Effector CD8-positive, alpha-beta T cell (primary cell): ENCODE measurements at regions not wholly inside any gene's neighbourhood (a gene's known extent, or its start where the extent isn't known, plus 50 kb on each side); places are given as distances from the start of the nearest gene placed in this dataset.
"Not testable (repeated sequence)": the region's sequence is repeated elsewhere in the genome, so short reads cannot be mapped to it uniquely, and the experiment has no call there.

ENCODE experiments used
- DNase-seq: peaks from one replicate; lab custom pipeline; 2025; lab: John Stamatoyannopoulos, UW

DNA sequence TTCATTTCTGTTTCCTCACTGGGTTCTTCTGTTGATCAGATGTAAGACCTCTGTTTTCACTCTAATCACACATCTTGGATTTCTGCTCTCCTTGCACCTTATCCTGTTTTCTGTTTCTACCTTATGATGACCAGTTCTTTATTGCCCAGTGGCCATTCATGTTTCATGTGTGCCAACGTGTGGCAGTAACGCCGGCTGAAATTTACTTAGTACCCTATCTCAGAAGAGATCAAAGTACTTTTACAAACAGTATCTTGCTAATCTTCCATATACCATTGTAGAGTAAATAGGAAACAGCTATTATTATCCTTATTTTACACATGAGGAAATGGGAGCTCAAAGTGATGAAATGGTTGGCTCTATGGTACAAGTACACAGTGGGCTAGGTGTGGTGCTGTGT lies 74.0 kb downstream of the GATA3 start:
- no peak for DNase-seq

DNA sequence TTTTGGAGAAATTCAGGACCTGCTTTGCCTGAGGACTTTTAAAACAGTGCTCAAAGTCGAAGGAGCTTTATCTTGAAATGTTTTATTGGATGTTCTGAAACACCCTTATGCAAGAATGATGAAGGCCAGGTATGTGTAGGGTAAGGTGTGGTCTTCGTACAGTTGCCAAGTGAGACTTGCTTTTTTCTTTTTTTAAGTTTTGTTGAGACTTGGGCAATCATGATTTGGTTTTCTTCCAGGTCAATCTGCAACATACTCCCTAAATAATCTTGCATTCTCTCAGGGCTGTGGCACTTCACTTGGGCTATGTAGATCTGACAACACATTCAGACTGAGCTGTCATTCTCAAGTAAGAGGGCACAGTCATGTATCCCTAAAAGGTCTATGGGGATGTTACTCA lies 75.0 kb downstream of the GATA3 start:
- DNase-seq: no peak

GRCh38 chr10:8130973-8131911 lies 76.8 kb downstream of the GATA3 start:
- no peak for DNase-seq

DNA sequence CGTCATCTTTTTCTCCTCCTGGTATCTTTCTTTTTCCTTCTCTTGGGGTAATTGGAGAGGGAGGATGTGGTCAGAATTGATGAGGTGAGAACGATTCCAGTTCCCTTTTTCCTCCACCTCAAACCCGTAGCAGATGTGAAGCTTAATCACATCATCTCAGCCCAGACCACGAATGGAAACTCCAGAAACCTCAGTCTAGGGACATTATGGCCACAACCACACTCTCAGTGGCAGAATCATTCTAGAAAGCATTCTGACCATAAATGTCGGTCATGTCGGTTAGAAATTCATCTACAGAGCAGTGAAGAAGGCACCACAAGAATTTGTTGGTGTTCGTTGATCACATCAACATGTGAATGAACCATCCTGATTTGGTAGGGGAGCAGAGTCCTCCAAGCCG lies 78.7 kb downstream of the GATA3 start:
- DNase-seq: no peak

DNA sequence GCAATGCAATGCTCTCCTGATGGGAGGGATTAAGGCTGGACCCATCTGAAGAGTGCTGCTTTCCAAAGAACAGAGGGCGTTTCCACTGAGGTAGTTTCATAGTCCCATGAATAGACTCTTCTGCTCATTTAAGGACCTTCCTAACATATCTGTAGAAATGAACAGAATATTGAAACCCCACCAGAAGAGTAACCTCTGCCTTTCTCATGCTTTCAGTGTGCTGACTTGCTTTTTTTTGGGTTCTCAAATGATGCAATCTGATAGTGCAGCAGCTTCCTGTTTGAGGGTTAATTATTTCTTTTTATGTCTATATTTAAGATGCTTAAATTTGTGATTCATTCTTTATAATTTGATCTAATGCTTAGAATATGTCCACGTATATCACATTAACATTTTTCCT lies 82.2 kb downstream of the GATA3 start:
- DNase-seq: no peak

DNA sequence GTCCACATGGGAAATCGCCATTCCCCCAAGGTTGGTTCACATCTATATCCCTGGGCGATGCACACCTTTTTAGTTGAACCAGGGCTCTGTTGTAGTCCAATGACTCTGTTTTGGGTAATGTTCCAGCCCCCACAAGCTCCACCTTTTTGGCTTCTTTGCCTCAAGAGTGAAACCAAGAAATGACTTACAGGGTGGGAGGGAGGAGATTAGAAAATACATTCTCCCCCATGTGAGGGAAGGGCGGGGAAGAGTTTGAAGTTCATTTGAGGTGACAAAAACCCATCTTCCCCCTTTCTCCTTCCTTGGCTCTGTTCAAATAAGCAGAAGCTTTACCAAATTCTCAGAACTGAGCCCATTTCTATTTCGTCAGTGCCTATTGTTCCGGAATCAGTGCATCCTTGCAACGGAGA lies 82.8 kb downstream of the GATA3 start:
- no peak for DNase-seq

DNA sequence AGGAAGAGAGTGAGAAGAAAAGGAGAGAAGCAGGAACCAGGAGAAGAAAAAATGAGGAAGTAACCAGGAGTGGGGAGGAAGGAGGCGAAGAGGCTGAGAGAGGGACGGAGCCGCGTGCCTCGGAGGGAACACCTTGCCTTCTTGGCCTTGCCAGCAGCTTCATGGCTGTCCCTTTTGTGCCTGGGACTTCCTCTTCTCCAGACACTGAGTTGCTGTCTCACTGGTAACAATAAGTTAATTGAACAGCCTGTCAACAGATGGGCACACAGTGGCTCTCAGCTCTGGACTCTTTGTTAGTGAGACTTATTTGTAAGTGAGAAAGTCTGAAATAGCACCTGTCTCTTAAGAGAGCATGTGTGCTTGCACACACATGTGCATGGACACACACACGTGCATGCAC lies 83.2 kb downstream of the GATA3 start:
- no peak for DNase-seq

DNA sequence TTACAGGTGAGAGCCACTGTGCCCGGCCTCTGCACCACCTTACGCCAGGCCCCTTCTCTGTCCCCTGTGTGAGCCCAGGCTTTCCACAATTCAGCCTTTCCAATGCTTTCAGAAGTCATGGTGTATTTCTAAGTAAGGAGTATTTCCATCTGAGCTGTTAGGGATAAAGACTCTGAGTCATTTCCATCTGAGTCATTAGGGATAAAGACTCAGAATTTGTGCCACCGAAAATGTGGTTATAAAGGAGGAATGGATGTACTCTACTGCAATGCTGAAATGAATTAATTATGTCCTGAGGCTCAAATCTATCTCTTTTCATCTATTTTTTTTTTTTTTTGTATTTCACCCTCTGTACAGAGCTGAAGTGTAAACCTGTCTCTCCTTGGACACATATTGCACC lies 84.0 kb downstream of the GATA3 start:
- no peak for DNase-seq

- no peak for DNase-seq
Observed at GRCh38 chr10:8144496-8144895, 90.0 kb downstream of the GATA3 start.

DNA sequence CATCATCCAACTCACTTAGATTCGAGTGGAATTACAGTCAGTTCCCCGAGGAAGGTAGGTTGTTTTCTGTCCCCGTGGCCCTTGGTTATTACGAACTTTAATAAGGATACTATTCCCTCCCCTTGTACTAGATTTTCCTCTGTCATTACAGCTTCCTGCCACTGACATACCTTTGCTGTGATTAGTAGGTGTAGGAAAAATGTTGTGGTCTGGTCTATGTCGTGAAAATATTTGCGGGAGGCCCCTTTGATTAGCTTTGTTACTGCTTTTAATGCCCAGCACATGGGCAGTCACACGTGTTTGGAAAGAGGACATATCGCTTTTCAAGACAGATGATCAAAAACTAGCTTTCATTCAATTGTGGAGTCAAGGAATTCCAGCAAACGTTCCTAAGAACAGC lies 92.2 kb downstream of the GATA3 start:
- DNase-seq: no peak

DNA sequence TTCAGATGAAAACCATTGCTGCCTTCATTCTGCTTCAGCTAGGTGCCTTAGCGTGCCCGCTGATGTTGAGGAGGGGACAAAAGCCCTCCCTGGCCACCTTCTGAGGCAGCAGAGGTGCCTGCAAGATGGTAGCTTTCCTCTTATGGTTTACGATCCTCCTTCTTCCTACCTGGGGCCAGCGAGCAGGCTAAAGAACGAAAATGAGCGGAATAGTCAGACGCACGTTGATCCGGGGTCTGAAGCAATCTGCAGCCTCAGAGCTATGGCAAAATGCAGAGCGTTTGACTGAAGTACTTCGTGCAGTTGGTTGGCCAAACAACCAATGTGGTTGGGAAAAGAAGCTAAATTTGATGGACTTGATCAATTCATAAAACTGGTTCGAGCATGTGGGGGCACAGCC lies 95.5 kb downstream of the GATA3 start:
- DNase-seq: no peak

GRCh38 chr10:8150401-8150905 lies 96.0 kb downstream of the GATA3 start:
- no peak for DNase-seq

DNA sequence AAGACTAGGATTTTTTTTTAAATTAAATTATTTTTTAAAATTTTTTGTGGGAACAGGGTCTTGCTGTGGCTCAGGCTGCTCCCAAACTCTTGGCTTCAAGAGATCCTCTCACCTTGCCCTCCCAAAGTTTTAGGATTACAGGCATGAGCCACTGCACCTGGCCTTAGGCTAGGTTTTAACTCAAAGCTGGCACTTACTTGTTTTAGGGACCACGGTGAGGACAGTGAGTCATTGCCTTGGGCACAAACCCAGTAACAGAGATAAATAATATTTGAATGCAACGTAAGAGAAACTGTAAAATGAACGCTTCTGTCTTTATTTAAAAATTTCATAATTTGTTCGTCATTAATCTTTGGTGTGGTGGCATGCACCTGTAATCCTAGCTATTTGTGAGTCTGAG lies 96.6 kb downstream of the GATA3 start:
- no peak for DNase-seq

- no peak for DNase-seq
Observed at GRCh38 chr10:8156918-8157317, 102.4 kb downstream of the GATA3 start.

- DNase-seq: no peak
Observed at GRCh38 chr10:8158193-8159071, 103.9 kb downstream of the GATA3 start.

GRCh38 chr10:8159341-8160165 lies 105.1 kb downstream of the GATA3 start:
- no peak for DNase-seq

DNA sequence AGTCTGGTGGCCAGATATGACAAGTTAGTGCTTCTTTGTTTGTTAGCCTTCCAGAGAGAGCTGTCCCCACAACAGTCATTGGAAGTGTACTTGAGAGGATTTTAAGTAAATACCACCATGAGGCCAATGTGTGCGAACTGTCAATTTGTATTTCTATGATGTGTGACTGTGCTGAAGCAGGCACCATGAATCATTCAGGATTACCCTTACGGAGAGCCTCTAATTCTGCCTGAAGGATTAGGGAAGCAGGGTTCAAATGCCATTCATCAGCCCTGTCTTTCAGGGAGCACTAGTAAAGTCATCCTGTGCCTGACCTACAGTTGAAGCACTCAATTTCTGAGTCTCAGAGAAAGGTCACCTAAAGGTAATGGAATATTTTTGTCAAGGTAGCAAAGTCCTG lies 109.3 kb downstream of the GATA3 start:
- no peak for DNase-seq

DNA sequence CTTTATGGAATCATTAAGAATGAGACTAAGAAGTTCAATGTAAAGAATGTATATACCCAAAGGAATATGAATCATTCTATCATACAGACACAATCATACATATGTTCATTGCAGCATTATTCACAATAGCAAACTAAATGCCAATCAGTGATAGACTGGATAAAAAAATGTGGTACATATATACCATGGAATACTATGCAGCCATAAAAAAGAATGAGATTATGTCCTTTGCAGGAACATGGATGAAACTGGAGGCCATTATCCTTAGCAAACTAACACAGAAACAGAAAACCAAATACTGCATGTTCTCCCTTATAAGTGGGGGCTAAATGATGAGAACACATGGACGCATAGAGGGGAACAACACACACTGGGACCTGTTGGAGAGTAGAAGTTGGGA lies 110.2 kb downstream of the GATA3 start:
- DNase-seq: not testable (repeated sequence)

DNA sequence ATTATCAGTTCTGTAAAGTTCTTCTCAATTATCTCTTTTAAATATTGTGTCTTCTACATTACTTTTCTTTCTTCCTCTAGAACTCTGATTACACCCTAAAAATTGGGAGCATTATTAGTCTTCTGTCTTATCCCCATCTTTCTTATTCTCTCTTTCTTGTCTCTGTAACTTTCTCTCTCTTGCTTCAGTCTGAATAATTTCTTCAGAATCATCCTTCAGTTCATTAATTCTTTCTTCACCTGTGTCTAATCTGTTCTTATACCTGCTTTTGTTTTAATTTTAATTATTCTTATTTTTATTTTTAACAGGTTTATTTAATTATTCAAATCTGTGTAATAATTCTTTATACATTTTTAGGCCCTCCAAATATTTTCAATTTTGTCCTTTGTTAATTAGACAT lies 114.3 kb downstream of the GATA3 start:
- DNase-seq: no peak

- no peak for DNase-seq
Observed at GRCh38 chr10:8171008-8171407, 116.5 kb downstream of the GATA3 start.

- DNase-seq: no peak
Observed at GRCh38 chr10:8172604-8173003, 118.1 kb downstream of the GATA3 start.
